ENCODE measurements at regions not wholly inside any gene's neighbourhood (a gene's known extent, or its start where the extent isn't known, plus 50 kb on each side); places are given as distances from the start of the nearest gene placed in this dataset.

GRCh38 chr10:53134050-53134449 lies 361.5 kb upstream of the MBL2 start:
- Mint-ChIP-seq H3K9me3 (peaks cover 13% of the 10 kb centered on the region), H3K4me3 (no peak overlapping the region), H3K27me3 (ENCODE audit: insufficient read depth) (no peaks in the 10 kb centered on the region), H3K4me1 (ENCODE audit: low read depth) (no peaks in the 10 kb centered on the region), H3K27ac (no peak overlapping the region), H3K36me3 (ENCODE audit: low read depth) (no peaks in the 10 kb centered on the region)
- no peak for DNase-seq
- no peak for TF ChIP-seq CTCF (IDR thresholded peaks at IDR 0.05)

GRCh38 chr10:53130337-53130736 lies 357.8 kb upstream of the MBL2 start:
- Mint-ChIP-seq H3K4me1 (ENCODE audit: low read depth) (no peaks in the 10 kb centered on the region), H3K27me3 (ENCODE audit: insufficient read depth) (no peaks in the 10 kb centered on the region), H3K36me3 (ENCODE audit: low read depth) (no peaks in the 10 kb centered on the region), H3K9me3 (peaks cover 18% of the 10 kb centered on the region), H3K4me3 (no peak overlapping the region), H3K27ac (no peak overlapping the region)
- no peak for DNase-seq
- no peak for TF ChIP-seq CTCF (IDR thresholded peaks at IDR 0.05)

- TF ChIP-seq CTCF (IDR thresholded peaks at IDR 0.05) = no peak
- H3K36me3 Mint-ChIP-seq (ENCODE audit: low read depth) = no peaks in the 10 kb centered on the region
- H3K4me3 Mint-ChIP-seq = no peak overlapping the region
- peaks cover 34% of the 10 kb centered on the region for H3K9me3 Mint-ChIP-seq
- H3K4me1 Mint-ChIP-seq (ENCODE audit: low read depth) = no peaks in the 10 kb centered on the region
- no peaks in the 10 kb centered on the region for H3K27me3 Mint-ChIP-seq (ENCODE audit: insufficient read depth)
- no peak for DNase-seq
- no peak overlapping the region for H3K27ac Mint-ChIP-seq
Measured at GRCh38 chr10:53127686-53128085, 355.1 kb upstream of the MBL2 start.

GRCh38 chr10:53123311-53123710 lies 350.7 kb upstream of the MBL2 start:
- Mint-ChIP-seq H3K27me3 (ENCODE audit: insufficient read depth) (no peaks in the 10 kb centered on the region), H3K36me3 (ENCODE audit: low read depth) (no peaks in the 10 kb centered on the region; the same call in 1 of the 2 replicates), H3K9me3 (peaks cover 56% of the 10 kb centered on the region), H3K4me3 (no peak overlapping the region), H3K4me1 (ENCODE audit: low read depth) (no peaks in the 10 kb centered on the region), H3K27ac (no peak overlapping the region)
- DNase-seq = no peak
- no peak for TF ChIP-seq CTCF (IDR thresholded peaks at IDR 0.05)

GRCh38 chr10:53122281-53122680 lies 349.7 kb upstream of the MBL2 start:
- no peaks in the 10 kb centered on the region; the same call in 1 of the 2 replicates for H3K36me3 Mint-ChIP-seq (ENCODE audit: low read depth)
- H3K27me3 Mint-ChIP-seq (ENCODE audit: insufficient read depth) = no peaks in the 10 kb centered on the region

More at GRCh38 chr10:53122281-53122680, 349.7 kb upstream of the MBL2 start:
- no peak for TF ChIP-seq CTCF (IDR thresholded peaks at IDR 0.05)
- Mint-ChIP-seq H3K4me3 (no peak overlapping the region), H3K4me1 (ENCODE audit: low read depth) (no peaks in the 10 kb centered on the region), H3K27ac (no peak overlapping the region), H3K9me3 (peaks cover 50% of the 10 kb centered on the region)
- DNase-seq = no peak

All from HFFc6 (cell line).